C4-2B (cell line): ENCODE measurements at regions not wholly inside any gene's neighbourhood (a gene's known extent, or its start where the extent isn't known, plus 50 kb on each side); places are given as distances from the start of the nearest gene placed in this dataset.

ENCODE experiments used
- ZFX ChIP-seq: fragments of 450-650 bp; IDR thresholded peaks from 2 replicates; pipeline ENCODE4 v1.6.1; 2017
- TF ChIP-seq, protein P1 (sequence below): fragments of 450-650 bp; conservative IDR thresholded peaks from 2 replicates; pipeline ENCODE4 v1.5.1; 2017; ENCODE audit warnings: mild to moderate bottlenecking

DNA sequence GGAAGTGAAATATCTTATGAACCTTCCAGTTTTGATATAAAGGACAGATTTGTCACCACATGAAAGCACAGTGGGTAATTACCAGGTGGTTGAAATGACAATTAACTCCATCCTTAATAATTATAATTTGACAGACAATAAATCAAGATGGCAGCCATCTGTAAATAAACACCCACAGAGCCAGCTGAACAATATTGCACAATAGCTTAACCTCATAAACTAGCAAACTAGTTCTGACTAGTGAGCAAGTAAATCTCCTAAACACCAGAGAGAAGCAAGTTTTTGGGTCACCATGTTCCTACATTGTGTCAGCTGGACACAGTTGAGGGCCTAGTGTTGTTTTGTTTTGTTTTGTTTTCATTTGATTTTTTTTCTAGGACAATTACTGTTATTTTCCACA, 577.4 kb downstream of the ACTL7B start:
- TF ChIP-seq, protein P1, sequence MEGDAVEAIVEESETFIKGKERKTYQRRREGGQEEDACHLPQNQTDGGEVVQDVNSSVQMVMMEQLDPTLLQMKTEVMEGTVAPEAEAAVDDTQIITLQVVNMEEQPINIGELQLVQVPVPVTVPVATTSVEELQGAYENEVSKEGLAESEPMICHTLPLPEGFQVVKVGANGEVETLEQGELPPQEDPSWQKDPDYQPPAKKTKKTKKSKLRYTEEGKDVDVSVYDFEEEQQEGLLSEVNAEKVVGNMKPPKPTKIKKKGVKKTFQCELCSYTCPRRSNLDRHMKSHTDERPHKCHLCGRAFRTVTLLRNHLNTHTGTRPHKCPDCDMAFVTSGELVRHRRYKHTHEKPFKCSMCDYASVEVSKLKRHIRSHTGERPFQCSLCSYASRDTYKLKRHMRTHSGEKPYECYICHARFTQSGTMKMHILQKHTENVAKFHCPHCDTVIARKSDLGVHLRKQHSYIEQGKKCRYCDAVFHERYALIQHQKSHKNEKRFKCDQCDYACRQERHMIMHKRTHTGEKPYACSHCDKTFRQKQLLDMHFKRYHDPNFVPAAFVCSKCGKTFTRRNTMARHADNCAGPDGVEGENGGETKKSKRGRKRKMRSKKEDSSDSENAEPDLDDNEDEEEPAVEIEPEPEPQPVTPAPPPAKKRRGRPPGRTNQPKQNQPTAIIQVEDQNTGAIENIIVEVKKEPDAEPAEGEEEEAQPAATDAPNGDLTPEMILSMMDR = no peak
- TF ChIP-seq ZFX = no peak
